ENCODE measurements at regions not wholly inside any gene's neighbourhood (a gene's known extent, or its start where the extent isn't known, plus 50 kb on each side); places are given as distances from the start of the nearest gene placed in this dataset.

DNA sequence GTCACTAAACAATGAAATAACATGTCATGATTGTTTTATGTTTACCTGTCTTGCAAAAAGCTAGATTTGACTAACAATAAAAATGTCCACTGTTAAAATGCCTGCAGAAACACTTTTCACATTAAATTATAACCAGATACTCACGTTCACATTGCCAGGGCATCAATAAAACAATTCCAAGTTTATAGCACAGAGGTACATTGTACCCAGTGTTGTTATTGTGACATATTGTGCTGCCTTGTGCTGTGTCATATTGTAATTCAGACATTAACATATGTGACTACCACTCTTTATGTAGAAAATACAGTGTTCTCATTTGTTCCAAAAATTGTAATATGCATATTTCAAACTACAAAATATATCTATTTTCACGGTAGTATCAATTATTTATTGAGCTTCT lies 766.1 kb downstream of the NCAM2 start:
- H3K4me1 Mint-ChIP-seq (ENCODE audit: insufficient read depth, unreplicated experiment): peaks cover 8% of the 10 kb centered on the region
- H3K9me3 Mint-ChIP-seq (ENCODE audit: unreplicated experiment): peaks cover 17% of the 10 kb centered on the region
- intact Hi-C loops (cut with micrococcal nuclease): no loop called here
- H3K4me3 Mint-ChIP-seq (ENCODE audit: unreplicated experiment): no peak overlapping the region
- BruUV-seq (replicated peaks): no TSS peak
- POLR2A ChIA-PET: no interaction called here
- DNase-seq (ENCODE audit: unreplicated experiment): no peak
- H3K36me3 Mint-ChIP-seq (ENCODE audit: insufficient read depth, unreplicated experiment): no peaks in the 10 kb centered on the region
- CTCF ChIA-PET: no interaction called here
- no peaks in the 10 kb centered on the region for H3K27me3 Mint-ChIP-seq (ENCODE audit: insufficient read depth, unreplicated experiment)
- no peak overlapping the region for H3K27ac Mint-ChIP-seq (ENCODE audit: low read depth, unreplicated experiment)
- TF ChIP-seq, protein P1, sequence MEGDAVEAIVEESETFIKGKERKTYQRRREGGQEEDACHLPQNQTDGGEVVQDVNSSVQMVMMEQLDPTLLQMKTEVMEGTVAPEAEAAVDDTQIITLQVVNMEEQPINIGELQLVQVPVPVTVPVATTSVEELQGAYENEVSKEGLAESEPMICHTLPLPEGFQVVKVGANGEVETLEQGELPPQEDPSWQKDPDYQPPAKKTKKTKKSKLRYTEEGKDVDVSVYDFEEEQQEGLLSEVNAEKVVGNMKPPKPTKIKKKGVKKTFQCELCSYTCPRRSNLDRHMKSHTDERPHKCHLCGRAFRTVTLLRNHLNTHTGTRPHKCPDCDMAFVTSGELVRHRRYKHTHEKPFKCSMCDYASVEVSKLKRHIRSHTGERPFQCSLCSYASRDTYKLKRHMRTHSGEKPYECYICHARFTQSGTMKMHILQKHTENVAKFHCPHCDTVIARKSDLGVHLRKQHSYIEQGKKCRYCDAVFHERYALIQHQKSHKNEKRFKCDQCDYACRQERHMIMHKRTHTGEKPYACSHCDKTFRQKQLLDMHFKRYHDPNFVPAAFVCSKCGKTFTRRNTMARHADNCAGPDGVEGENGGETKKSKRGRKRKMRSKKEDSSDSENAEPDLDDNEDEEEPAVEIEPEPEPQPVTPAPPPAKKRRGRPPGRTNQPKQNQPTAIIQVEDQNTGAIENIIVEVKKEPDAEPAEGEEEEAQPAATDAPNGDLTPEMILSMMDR (IDR thresholded peaks at IDR 0.05; ENCODE audit: unreplicated experiment): no peak

DNA sequence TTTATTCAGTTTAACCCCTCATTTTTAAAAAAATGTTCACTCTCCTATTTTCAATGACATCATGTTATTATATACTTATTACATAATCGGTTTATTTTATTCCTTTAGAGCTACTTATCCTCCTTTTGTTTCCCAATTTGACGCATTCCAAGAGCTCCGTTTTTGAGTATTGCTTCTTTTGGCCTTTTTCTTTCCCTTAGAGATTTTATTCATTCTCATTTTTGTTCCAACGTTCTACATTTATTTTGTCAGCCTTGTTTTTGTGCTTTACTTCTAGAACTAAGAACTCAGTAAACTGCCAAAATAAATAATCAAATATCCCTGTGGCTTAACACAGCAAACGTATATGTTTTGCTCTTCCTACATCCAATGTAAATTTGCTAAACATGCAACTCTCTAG lies 769.1 kb downstream of the NCAM2 start:
- CTCF ChIA-PET: interaction anchor here (0.6 kb wide), 1 partner anchor 508 kb away, joined by 3 read pairs; no protein-coding TSS in a partner anchor
- no peak overlapping the region for H3K27ac Mint-ChIP-seq (ENCODE audit: low read depth, unreplicated experiment)

DNA sequence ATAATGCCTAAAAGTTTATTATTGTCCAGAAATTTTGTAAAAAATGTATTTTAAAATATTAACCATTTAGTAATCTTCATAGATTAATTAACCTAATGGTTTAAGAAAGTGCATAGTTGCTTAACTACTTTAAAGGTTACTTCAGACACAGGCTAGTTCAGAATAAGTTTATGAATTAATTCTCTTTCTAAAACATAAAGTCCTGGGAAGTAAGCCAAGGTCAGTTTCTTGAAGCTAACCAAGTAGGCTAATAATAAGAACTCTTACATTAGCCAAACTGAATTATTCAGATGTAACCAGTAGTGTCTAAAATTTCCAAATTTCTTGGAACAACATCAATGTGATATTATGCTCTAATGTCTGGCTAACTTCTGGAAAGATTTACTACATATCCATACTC lies 790.4 kb downstream of the NCAM2 start:
- Mint-ChIP-seq H3K4me3 (ENCODE audit: unreplicated experiment) (no peak overlapping the region), H3K27me3 (ENCODE audit: insufficient read depth, unreplicated experiment) (no peaks in the 10 kb centered on the region), H3K36me3 (ENCODE audit: insufficient read depth, unreplicated experiment) (no peaks in the 10 kb centered on the region), H3K27ac (ENCODE audit: low read depth, unreplicated experiment) (no peak overlapping the region), H3K4me1 (ENCODE audit: insufficient read depth, unreplicated experiment) (no peaks in the 10 kb centered on the region), H3K9me3 (ENCODE audit: unreplicated experiment) (peaks cover 27% of the 10 kb centered on the region)
- ChIA-PET CTCF (interaction anchor here (0.5 kb wide), 1 partner anchor 33 kb away, joined by 3 read pairs; no protein-coding TSS in a partner anchor), POLR2A (no interaction called here)
- DNase-seq (ENCODE audit: unreplicated experiment): no peak
- intact Hi-C loops (cut with micrococcal nuclease): no loop called here
- BruUV-seq (replicated peaks): no TSS peak
- TF ChIP-seq, protein P1 (IDR thresholded peaks at IDR 0.05; ENCODE audit: unreplicated experiment): no peak

More for the DNA sequence above, 769.1 kb downstream of the NCAM2 start:
- intact Hi-C loops (cut with micrococcal nuclease): no loop called here
- POLR2A ChIA-PET: no interaction called here
- H3K27me3 Mint-ChIP-seq (ENCODE audit: insufficient read depth, unreplicated experiment): no peaks in the 10 kb centered on the region
- H3K9me3 Mint-ChIP-seq (ENCODE audit: unreplicated experiment): peaks cover 23% of the 10 kb centered on the region
- H3K4me1 Mint-ChIP-seq (ENCODE audit: insufficient read depth, unreplicated experiment): peaks cover 12% of the 10 kb centered on the region
- TF ChIP-seq, protein P1 (IDR thresholded peaks at IDR 0.05; ENCODE audit: unreplicated experiment): no peak
- no peak overlapping the region for H3K4me3 Mint-ChIP-seq (ENCODE audit: unreplicated experiment)
- H3K36me3 Mint-ChIP-seq (ENCODE audit: insufficient read depth, unreplicated experiment): no peaks in the 10 kb centered on the region
- DNase-seq (ENCODE audit: unreplicated experiment): no peak
- no TSS peak for BruUV-seq (replicated peaks)

DNA sequence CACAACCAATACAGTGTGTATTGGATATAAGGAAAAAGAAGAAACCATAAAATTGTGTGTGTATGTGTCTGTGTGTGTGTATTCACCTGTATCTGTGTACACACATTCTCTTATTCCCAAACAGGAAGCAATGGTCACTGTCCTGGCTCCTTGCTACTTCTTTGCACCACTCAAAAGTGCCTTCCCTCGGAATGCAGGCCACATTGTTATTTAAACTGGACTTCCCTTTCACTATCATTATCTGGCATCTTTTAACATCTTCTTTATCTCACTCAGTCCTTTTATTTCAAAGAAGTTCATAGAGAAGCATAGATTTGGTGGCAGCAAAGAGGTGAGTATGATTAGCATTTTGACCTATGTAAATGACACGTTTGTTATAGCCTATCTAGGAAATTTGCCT lies 803.7 kb downstream of the NCAM2 start:
- TF ChIP-seq, protein P1 (IDR thresholded peaks at IDR 0.05; ENCODE audit: unreplicated experiment): no peak
- intact Hi-C loops (cut with micrococcal nuclease): no loop called here
- Mint-ChIP-seq H3K4me1 (ENCODE audit: insufficient read depth, unreplicated experiment) (no peaks in the 10 kb centered on the region), H3K27ac (ENCODE audit: low read depth, unreplicated experiment) (no peak overlapping the region), H3K9me3 (ENCODE audit: unreplicated experiment) (peaks cover 31% of the 10 kb centered on the region), H3K4me3 (ENCODE audit: unreplicated experiment) (no peak overlapping the region), H3K27me3 (ENCODE audit: insufficient read depth, unreplicated experiment) (no peaks in the 10 kb centered on the region), H3K36me3 (ENCODE audit: insufficient read depth, unreplicated experiment) (no peaks in the 10 kb centered on the region)
- DNase-seq (ENCODE audit: unreplicated experiment): no peak
- ChIA-PET CTCF (no interaction called here), POLR2A (no interaction called here)
- no TSS peak for BruUV-seq (replicated peaks)
